Liver (tissue), 2 donors: ENCODE measurements at regions not wholly inside any gene's neighbourhood (a gene's known extent, or its start where the extent isn't known, plus 50 kb on each side); places are given as distances from the start of the nearest gene placed in this dataset.

Source experiments
- TF ChIP-seq, protein P1 (sequence below): fragments of 150-350 bp; IDR thresholded peaks from 2 replicates; pipeline ENCODE4 v1.5.1; 2017; ENCODE audit warnings: improper control_type of control experiment, low read depth, low read length; ENCODE audit not compliant: missing input control
- TF ChIP-seq, protein P2 (sequence below): IDR thresholded peaks from 2 replicates; pipeline ENCODE4 v1.6.1; 2016; ENCODE audit warnings: antibody characterized with exemption
- donor health status: healthy.

DNA sequence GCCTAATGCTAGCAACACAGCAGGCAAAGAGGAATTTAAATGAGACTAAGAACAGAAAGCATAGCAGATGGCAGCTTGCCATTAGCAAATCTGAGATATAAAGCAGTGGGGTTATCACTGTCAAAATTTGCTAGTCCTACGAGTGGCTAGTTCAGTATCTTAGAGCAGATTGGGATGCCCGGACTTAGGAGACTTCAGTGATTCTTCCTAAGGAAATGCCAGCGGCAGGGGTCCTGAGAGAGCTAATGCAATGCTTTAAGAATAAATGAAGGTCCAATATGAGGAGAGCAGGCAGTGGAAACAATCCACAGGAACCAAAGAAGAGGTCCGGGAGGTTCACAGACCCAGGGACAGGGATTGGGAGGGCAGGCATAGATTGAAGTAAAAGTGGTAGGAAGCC, 169.3 kb upstream of the NPSR1 start:
- TF ChIP-seq, protein P1, sequence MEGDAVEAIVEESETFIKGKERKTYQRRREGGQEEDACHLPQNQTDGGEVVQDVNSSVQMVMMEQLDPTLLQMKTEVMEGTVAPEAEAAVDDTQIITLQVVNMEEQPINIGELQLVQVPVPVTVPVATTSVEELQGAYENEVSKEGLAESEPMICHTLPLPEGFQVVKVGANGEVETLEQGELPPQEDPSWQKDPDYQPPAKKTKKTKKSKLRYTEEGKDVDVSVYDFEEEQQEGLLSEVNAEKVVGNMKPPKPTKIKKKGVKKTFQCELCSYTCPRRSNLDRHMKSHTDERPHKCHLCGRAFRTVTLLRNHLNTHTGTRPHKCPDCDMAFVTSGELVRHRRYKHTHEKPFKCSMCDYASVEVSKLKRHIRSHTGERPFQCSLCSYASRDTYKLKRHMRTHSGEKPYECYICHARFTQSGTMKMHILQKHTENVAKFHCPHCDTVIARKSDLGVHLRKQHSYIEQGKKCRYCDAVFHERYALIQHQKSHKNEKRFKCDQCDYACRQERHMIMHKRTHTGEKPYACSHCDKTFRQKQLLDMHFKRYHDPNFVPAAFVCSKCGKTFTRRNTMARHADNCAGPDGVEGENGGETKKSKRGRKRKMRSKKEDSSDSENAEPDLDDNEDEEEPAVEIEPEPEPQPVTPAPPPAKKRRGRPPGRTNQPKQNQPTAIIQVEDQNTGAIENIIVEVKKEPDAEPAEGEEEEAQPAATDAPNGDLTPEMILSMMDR: no peak
- TF ChIP-seq, protein P2, sequence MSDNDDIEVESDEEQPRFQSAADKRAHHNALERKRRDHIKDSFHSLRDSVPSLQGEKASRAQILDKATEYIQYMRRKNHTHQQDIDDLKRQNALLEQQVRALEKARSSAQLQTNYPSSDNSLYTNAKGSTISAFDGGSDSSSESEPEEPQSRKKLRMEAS: no peak
